ENCODE measurements at regions not wholly inside any gene's neighbourhood (a gene's known extent, or its start where the extent isn't known, plus 50 kb on each side); places are given as distances from the start of the nearest gene placed in this dataset.

GRCh38 chr2:71786291-71787107 is 333.1 kb downstream of the DYSF start:
- no peak for DNase-seq

- DNase-seq: no peak
Measured at GRCh38 chr2:71785516-71785981, 332.2 kb downstream of the DYSF start.

- no peak for DNase-seq
Measured at GRCh38 chr2:71784734-71785511, 331.6 kb downstream of the DYSF start.

GRCh38 chr2:71783815-71784214 is 330.5 kb downstream of the DYSF start:
- DNase-seq: no peak

- DNase-seq: no peak
Measured at GRCh38 chr2:71783215-71783614, 329.9 kb downstream of the DYSF start.

- no peak for DNase-seq
Measured at GRCh38 chr2:71782323-71782722, 329.0 kb downstream of the DYSF start.

GRCh38 chr2:71781695-71782228 is 328.4 kb downstream of the DYSF start:
- DNase-seq: no peak

- DNase-seq: no peak
Measured at GRCh38 chr2:71780162-71780561, 326.8 kb downstream of the DYSF start.

GRCh38 chr2:71779774-71780105 is 326.4 kb downstream of the DYSF start:
- DNase-seq: no peak

- DNase-seq: no peak
Measured at GRCh38 chr2:71778936-71779773, 325.8 kb downstream of the DYSF start.

GRCh38 chr2:71778514-71778913 is 325.2 kb downstream of the DYSF start:
- DNase-seq: no peak

GRCh38 chr2:71777946-71778345 is 324.6 kb downstream of the DYSF start:
- DNase-seq: no peak

GRCh38 chr2:71776227-71776626 is 322.9 kb downstream of the DYSF start:
- no peak for DNase-seq

- DNase-seq: no peak
Measured at GRCh38 chr2:71773218-71773617, 319.9 kb downstream of the DYSF start.

- DNase-seq: no peak
Measured at GRCh38 chr2:71772510-71773172, 319.3 kb downstream of the DYSF start.

- no peak for DNase-seq
Measured at GRCh38 chr2:71767663-71768062, 314.3 kb downstream of the DYSF start.

GRCh38 chr2:71759060-71759459 is 305.7 kb downstream of the DYSF start:
- DNase-seq: no peak

GRCh38 chr2:71757351-71757750 is 304.0 kb downstream of the DYSF start:
- no peak for DNase-seq

GRCh38 chr2:71756280-71756906 is 303.0 kb downstream of the DYSF start:
- no peak for DNase-seq

- no peak for DNase-seq
Measured at GRCh38 chr2:71751590-71751989, 298.2 kb downstream of the DYSF start.

GRCh38 chr2:71749671-71750101 is 296.3 kb downstream of the DYSF start:
- no peak for DNase-seq

- DNase-seq: no peak
Measured at GRCh38 chr2:71748227-71748626, 294.9 kb downstream of the DYSF start.

All from stimulated activated CD4-positive, alpha-beta T cell treated with anti-CD3 and anti-CD28 coated beads, Interleukin-2, amount 100 ng/mL, for 24 hours (primary cell).